ENCODE measurements at regions not wholly inside any gene's neighbourhood (a gene's known extent, or its start where the extent isn't known, plus 50 kb on each side); places are given as distances from the start of the nearest gene placed in this dataset.

GRCh38 chr2:39933196-39933595 lies 154.1 kb upstream of the THUMPD2 start:
- Histone ChIP-seq H3K4ac (ENCODE audit: low read depth, low read length) (no peak overlapping the region), H2AK5ac (ENCODE audit: low read length) (no peak overlapping the region), H2BK120ac (ENCODE audit: insufficient read depth, low read length, poor library complexity) (no peak overlapping the region)

DNA sequence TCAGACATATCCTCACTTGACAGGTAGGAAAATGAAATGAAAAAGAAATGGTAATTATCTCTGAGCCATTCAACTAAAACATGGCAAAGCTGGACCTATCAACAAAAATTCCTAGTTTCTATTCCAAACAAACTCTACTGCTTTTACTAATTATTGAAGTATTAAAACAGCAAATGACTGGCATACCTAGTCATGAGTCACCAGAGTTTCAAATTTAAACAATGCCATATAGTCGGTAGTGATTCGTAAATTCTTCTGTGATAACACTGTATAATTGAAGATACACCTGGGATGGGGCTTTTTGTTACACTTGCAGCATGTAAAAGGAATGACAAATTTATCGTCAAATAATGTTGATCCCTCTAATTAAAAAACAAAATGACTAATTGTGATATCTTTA lies 153.1 kb upstream of the THUMPD2 start:
- no peak overlapping the region for H3K27ac ChIP-seq (ENCODE audit: low read depth, low read length)
- no peak overlapping the region for H4K8ac ChIP-seq (ENCODE audit: low read depth, low read length)
- no peaks in the 10 kb centered on the region for H3K36me3 ChIP-seq (ENCODE audit: control insufficient read depth in 1 of 2, insufficient read depth in 2 of 2, low read length in 2 of 2)
- WGBS (ENCODE audit: extremely low coverage, insufficient coverage, insufficient read length): no CpG with 5 or more reads among the region's 3 CpGs
- no peak overlapping the region for H3K4me2 ChIP-seq (ENCODE audit: low read length)
- DNase-seq: peak in 1 of 2 donors; percentile 51
- no peak overlapping the region for H2AFZ ChIP-seq (ENCODE audit: insufficient read depth, low read length, poor library complexity)
- H3K4me3 ChIP-seq (ENCODE audit: low read depth, low read length): no peak overlapping the region
- H2AK5ac ChIP-seq (ENCODE audit: low read length): no peak overlapping the region
- no peak overlapping the region for H4K12ac ChIP-seq (ENCODE audit: low read depth, low read length)
- no peaks in the 10 kb centered on the region for H3K79me2 ChIP-seq (ENCODE audit: control insufficient read depth, insufficient read depth, low read length, poor library complexity)
- no peak overlapping the region for H3K4ac ChIP-seq (ENCODE audit: low read depth, low read length)
- H3K14ac ChIP-seq (ENCODE audit: low read length): no peak overlapping the region
- H3K9ac ChIP-seq (ENCODE audit: low read length): no peak overlapping the region
- H3K27me3 ChIP-seq (ENCODE audit: insufficient read depth, low read length): no peaks in the 10 kb centered on the region
- H2BK12ac ChIP-seq (ENCODE audit: low read length): no peak overlapping the region
- no peak overlapping the region for H2BK120ac ChIP-seq (ENCODE audit: insufficient read depth, low read length, poor library complexity)
- H3K18ac ChIP-seq (ENCODE audit: low read length): no peak overlapping the region
- no peak overlapping the region for H3K23ac ChIP-seq (ENCODE audit: low read length)
- H3K4me1 ChIP-seq (ENCODE audit: control insufficient read depth in 1 of 2, insufficient read depth in 2 of 2, low read length in 2 of 2): no peaks in the 10 kb centered on the region
- no peak overlapping the region for H2BK5ac ChIP-seq (ENCODE audit: low read depth, low read length, poor library complexity)
- no peaks in the 10 kb centered on the region for H3K79me1 ChIP-seq (ENCODE audit: low read length)
- no peak overlapping the region for H4K91ac ChIP-seq (ENCODE audit: low read depth, low read length)
- H3K9me3 ChIP-seq (ENCODE audit: insufficient read depth, low read depth, low read length): no peaks in the 10 kb centered on the region

More at GRCh38 chr2:39933196-39933595, 154.1 kb upstream of the THUMPD2 start:
- Histone ChIP-seq H3K4me2 (ENCODE audit: low read length) (no peak overlapping the region), H3K9me3 (ENCODE audit: insufficient read depth, low read depth, low read length) (no peaks in the 10 kb centered on the region), H3K79me1 (ENCODE audit: low read length) (no peaks in the 10 kb centered on the region), H3K36me3 (ENCODE audit: control insufficient read depth in 1 of 2, insufficient read depth in 2 of 2, low read length in 2 of 2) (no peaks in the 10 kb centered on the region), H2AFZ (ENCODE audit: insufficient read depth, low read length, poor library complexity) (no peak overlapping the region), H3K79me2 (ENCODE audit: control insufficient read depth, insufficient read depth, low read length, poor library complexity) (no peaks in the 10 kb centered on the region), H4K91ac (ENCODE audit: low read depth, low read length) (no peak overlapping the region), H4K8ac (ENCODE audit: low read depth, low read length) (no peak overlapping the region), H3K27ac (ENCODE audit: low read depth, low read length) (no peak overlapping the region), H2BK5ac (ENCODE audit: low read depth, low read length, poor library complexity) (no peak overlapping the region), H2BK12ac (ENCODE audit: low read length) (no peak overlapping the region), H3K18ac (ENCODE audit: low read length) (no peak overlapping the region), H3K9ac (ENCODE audit: low read length) (no peak overlapping the region), H3K14ac (ENCODE audit: low read length) (no peak overlapping the region), H3K4me1 (ENCODE audit: control insufficient read depth in 1 of 2, insufficient read depth in 2 of 2, low read length in 2 of 2) (no peaks in the 10 kb centered on the region), H4K12ac (ENCODE audit: low read depth, low read length) (no peak overlapping the region), H3K4me3 (ENCODE audit: low read depth, low read length) (no peak overlapping the region), H3K27me3 (ENCODE audit: insufficient read depth, low read length) (no peaks in the 10 kb centered on the region), H3K23ac (ENCODE audit: low read length) (no peak overlapping the region)
- DNase-seq: no peak
- WGBS (ENCODE audit: extremely low coverage, insufficient coverage, insufficient read length): no CpG with 5 or more reads among the region's 3 CpGs

- Histone ChIP-seq H3K79me1 (ENCODE audit: low read length) (no peaks in the 10 kb centered on the region), H3K4me2 (ENCODE audit: low read length) (no peak overlapping the region), H2BK12ac (ENCODE audit: low read length) (no peak overlapping the region), H2AFZ (ENCODE audit: insufficient read depth, low read length, poor library complexity) (no peak overlapping the region), H3K14ac (ENCODE audit: low read length) (no peak overlapping the region), H4K8ac (ENCODE audit: low read depth, low read length) (no peak overlapping the region), H3K79me2 (ENCODE audit: control insufficient read depth, insufficient read depth, low read length, poor library complexity) (no peaks in the 10 kb centered on the region), H4K12ac (ENCODE audit: low read depth, low read length) (no peak overlapping the region), H3K9ac (ENCODE audit: low read length) (no peak overlapping the region), H3K27ac (ENCODE audit: low read depth, low read length) (no peak overlapping the region), H3K18ac (ENCODE audit: low read length) (no peak overlapping the region), H3K4me3 (ENCODE audit: low read depth, low read length) (no peak overlapping the region), H3K9me3 (ENCODE audit: insufficient read depth, low read depth, low read length) (no peaks in the 10 kb centered on the region), H3K23ac (ENCODE audit: low read length) (no peak overlapping the region), H2BK5ac (ENCODE audit: low read depth, low read length, poor library complexity) (no peak overlapping the region), H2AK5ac (ENCODE audit: low read length) (no peak overlapping the region), H3K27me3 (ENCODE audit: insufficient read depth, low read length) (no peaks in the 10 kb centered on the region), H3K4ac (ENCODE audit: low read depth, low read length) (no peak overlapping the region), H3K4me1 (ENCODE audit: control insufficient read depth in 1 of 2, insufficient read depth in 2 of 2, low read length in 2 of 2) (no peaks in the 10 kb centered on the region), H3K36me3 (ENCODE audit: control insufficient read depth in 1 of 2, insufficient read depth in 2 of 2, low read length in 2 of 2) (no peaks in the 10 kb centered on the region), H2BK120ac (ENCODE audit: insufficient read depth, low read length, poor library complexity) (no peak overlapping the region), H4K91ac (ENCODE audit: low read depth, low read length) (no peak overlapping the region)
- no peak for DNase-seq
- WGBS (ENCODE audit: extremely low coverage, insufficient coverage, insufficient read length): no CpG with 5 or more reads among the region's 7 CpGs
These were observed 151.3 kb upstream of the THUMPD2 start for GRCh38 chr2:39930175-39930917.

DNA sequence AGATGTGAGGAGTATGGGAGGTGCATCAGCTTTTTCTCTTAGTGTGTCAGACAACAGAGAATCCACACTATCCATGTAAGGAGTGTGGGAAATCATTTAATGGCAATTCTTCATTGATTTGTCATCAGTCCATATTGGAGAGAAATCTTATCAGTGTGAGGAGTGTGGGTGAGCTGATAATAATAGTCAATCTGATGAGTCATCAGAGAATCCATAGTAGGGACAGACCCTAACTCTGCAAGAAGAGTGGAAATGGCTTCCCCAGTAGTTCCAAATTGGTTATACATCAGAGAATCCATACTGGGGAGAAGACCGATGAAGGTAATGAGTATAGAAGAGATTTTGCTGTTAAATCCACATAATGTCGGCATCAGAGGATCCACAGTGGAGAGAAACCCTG lies 150.5 kb upstream of the THUMPD2 start:
- no peak overlapping the region for H2BK120ac ChIP-seq (ENCODE audit: insufficient read depth, low read length, poor library complexity)
- H3K27ac ChIP-seq (ENCODE audit: low read depth, low read length): no peak overlapping the region
- H4K91ac ChIP-seq (ENCODE audit: low read depth, low read length): no peak overlapping the region
- no peak overlapping the region for H3K4ac ChIP-seq (ENCODE audit: low read depth, low read length)
- no peak overlapping the region for H2BK5ac ChIP-seq (ENCODE audit: low read depth, low read length, poor library complexity)
- no peaks in the 10 kb centered on the region for H3K79me2 ChIP-seq (ENCODE audit: control insufficient read depth, insufficient read depth, low read length, poor library complexity)
- H2BK12ac ChIP-seq (ENCODE audit: low read length): no peak overlapping the region
- H3K36me3 ChIP-seq (ENCODE audit: control insufficient read depth in 1 of 2, insufficient read depth in 2 of 2, low read length in 2 of 2): no peaks in the 10 kb centered on the region
- H3K18ac ChIP-seq (ENCODE audit: low read length): no peak overlapping the region
- H4K8ac ChIP-seq (ENCODE audit: low read depth, low read length): no peak overlapping the region
- H3K9me3 ChIP-seq (ENCODE audit: insufficient read depth, low read depth, low read length): no peaks in the 10 kb centered on the region
- H3K23ac ChIP-seq (ENCODE audit: low read length): no peak overlapping the region
- no peak overlapping the region for H2AK5ac ChIP-seq (ENCODE audit: low read length)
- H3K14ac ChIP-seq (ENCODE audit: low read length): no peak overlapping the region
- H2AFZ ChIP-seq (ENCODE audit: insufficient read depth, low read length, poor library complexity): no peak overlapping the region
- no peaks in the 10 kb centered on the region for H3K79me1 ChIP-seq (ENCODE audit: low read length)
- WGBS (ENCODE audit: extremely low coverage, insufficient coverage, insufficient read length): no CpG with 5 or more reads among the region's 2 CpGs
- no peak overlapping the region for H3K4me2 ChIP-seq (ENCODE audit: low read length)
- H3K27me3 ChIP-seq (ENCODE audit: insufficient read depth, low read length): no peaks in the 10 kb centered on the region
- H4K12ac ChIP-seq (ENCODE audit: low read depth, low read length): no peak overlapping the region
- no peaks in the 10 kb centered on the region for H3K4me1 ChIP-seq (ENCODE audit: control insufficient read depth in 1 of 2, insufficient read depth in 2 of 2, low read length in 2 of 2)
- no peak for DNase-seq
- no peak overlapping the region for H3K4me3 ChIP-seq (ENCODE audit: low read depth, low read length)
- no peak overlapping the region for H3K9ac ChIP-seq (ENCODE audit: low read length)

All from trophoblast cell (in vitro differentiated cells and primary cell).